HS-5 (cell line): ENCODE measurements at regions not wholly inside any gene's neighbourhood (a gene's known extent, or its start where the extent isn't known, plus 50 kb on each side); places are given as distances from the start of the nearest gene placed in this dataset.

Source experiments
- DNase-seq: peaks from one replicate; pipeline ENCODE4 v3.0.0-alpha.2; 2012; ENCODE audit warnings: low read depth

DNA sequence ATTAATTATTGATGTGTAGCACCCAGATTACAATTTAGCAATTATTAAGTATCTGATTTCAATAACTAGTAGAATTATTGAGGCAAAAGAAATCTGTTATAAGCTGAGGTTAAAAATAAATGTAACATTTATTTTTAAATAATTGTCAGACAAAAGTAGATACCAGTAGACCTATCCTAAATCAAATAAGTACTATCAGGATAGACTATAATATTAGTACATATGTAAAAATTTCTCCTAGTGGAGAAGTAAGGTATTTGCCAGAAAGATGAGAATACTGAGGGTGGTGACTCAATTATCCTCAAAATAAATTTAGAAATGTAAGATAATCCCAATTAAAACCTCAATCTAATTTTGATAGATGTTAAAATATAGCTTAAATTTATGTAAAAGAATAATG lies 377.8 kb upstream of the CHRM3 start:
- no peak for DNase-seq

DNA sequence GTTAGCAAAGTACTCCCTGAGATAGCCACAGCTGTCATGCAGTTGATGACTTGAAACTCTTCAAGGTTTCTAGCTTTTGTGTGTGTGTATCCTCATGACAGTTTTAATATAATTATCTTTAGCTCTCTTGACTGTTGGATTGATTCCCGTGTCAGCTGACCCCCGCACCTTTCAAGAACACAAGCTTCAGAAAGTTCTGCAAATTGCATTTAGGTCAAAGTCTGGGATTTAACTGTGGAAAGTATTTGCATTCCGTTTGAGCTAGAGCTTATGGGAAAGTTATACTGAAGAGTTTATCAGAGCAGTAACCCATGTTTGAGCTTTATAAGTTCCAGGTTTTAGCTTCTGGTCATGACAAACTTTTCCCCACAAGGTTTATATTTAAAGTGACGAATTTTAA lies 380.1 kb upstream of the CHRM3 start:
- no peak for DNase-seq

DNA sequence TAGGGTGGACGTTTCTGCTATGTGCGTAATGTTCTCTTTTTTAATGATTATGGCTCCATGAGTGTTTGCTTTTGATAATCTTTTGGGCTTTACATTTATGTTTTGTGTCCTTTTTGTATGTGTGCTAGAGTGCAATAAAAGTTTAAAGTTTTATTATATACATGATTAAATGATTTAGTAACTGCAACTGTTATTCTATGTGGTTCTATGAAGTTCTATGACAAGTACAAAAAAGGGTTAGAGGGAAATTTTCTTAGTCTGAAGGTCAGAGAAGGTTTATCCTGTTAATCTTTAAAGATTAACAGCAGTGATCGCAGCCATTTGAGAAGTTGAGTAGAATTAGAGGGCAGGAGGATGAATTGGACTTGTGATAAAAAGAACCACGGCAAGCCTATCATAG lies 386.4 kb upstream of the CHRM3 start:
- no peak for DNase-seq

DNA sequence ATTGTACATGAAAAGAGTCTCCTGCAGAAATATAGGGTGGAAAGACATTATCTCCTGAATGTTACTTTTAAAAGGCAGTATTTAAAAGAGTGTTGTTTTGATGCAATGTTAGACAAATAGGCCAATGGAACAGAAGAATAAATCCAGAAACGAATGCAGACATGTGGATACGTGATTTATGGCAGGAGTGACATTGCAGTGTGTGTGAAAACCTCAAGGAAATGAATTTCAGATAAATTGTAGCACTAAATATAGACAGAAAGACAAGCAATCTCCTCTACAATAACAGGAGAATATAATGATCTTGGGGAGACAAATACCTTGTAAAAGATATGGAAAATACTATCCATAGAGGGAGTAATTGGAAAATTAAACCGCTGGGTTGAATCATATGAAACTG lies 387.8 kb upstream of the CHRM3 start:
- no peak for DNase-seq

DNA sequence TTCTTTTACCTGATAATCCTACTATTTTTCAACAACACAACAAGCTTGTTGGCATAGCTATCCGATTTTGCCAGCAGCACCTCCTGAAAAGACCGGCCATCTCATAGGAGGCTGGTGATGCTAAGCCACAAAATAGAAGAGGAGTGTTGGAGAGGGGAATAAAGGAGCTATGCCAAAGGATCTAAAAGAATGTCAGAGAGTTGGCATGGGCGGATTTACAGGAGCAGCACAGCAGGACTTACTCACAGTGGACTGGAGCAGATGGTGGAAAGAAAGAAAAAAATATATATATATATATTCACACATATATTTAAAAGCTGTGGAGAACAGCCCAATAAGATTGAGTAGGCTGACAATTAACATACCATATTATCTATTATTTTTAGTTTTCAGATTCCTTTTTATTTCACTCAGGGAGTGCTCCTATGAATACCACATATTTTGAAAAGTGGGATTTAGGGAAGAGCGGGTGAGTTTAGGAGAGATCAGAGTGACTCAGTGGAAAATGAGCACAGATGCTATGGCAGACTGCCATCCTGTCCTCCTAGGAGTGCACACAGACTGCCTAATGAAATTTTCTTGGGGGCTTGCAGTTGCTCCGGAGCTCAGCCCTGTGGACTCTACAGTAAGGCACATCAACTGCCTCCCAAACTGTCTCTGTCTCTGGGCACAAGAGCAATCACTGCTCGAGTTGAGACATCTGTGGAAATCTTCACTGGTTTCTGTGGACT lies 394.4 kb upstream of the CHRM3 start:
- DNase-seq = peak; percentile 23

DNA sequence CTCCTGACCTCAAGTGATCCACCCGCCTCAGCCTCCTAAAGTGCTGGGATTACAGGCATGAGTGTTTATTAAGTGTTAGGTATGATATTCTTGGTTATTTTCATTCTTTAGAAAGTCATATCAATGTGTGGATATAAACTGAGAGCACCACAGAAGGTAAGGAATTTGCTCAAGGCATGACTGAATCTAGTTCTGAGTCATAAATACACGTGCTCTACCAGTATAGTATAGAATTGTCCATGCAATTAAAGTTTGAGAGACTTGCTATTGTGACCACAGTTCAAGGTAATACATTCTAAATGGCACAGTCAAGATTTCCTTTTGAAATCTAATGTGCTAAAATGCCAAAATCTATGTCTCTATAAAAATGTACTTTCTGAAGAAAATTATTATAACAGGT lies 401.1 kb upstream of the CHRM3 start:
- DNase-seq = no peak

DNA sequence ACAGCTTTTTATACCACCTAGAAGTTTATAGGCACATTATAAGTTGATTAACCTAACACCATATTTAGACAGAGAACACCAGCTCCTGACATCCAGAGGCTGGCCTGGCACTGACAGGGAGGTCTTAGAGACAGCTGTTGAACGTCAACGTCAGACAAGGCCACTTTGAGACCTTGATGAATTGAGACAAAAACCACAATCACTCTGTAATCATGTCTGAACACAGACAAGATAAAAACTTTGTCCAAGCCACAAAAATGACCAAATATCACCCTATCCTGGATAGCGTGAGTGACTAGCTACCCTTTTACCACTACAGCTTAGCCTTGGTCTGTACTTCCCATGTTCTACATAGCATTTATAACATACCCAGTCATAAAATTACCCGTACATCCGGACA lies 403.6 kb upstream of the CHRM3 start:
- DNase-seq = no peak

DNA sequence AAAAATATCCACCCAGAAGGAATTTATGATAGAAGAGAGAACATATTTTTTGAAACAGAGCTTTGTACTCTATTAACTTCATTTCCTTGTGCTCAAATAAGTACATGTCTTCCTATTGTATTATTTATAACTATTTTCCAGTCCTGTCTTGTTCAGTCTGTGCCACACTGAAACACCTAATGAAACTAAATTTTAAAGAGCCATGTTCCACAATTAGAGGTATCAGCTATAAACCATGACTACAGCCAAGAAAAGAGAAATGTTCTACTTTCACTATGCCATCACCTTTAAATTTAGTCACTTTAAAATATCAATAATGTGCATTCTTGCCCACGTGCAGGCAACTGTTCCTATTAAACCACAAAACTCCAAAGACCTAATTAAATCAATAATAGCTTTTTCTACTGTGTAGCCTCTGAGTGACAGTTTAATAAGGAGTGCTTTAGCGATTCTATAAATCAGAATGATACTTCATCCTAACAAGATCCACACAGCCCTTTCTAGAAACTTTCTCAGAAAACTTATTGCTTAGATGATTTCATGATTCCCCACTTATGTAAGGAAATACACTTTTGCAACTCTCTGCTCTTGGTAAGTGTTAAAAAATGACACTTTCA lies 404.9 kb upstream of the CHRM3 start:
- no peak for DNase-seq

DNA sequence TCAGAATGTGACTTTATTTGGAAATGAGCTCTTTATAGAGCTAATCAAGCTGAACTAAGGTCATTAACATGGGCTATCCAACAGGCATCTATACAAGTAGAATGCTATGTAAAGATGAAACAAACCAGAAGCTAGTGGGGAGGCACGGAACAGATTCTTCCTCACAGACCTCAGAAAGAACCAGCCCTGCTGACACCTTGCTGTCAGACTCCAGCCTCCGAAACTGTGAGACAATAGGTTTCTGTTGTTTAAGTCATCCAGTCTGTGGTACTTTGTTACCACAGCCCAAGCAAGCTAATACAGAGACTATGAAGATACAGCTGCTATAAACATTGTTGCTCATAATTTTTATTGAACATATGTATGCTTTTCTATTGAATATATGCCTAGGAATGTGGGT lies 406.3 kb upstream of the CHRM3 start:
- no peak for DNase-seq

DNA sequence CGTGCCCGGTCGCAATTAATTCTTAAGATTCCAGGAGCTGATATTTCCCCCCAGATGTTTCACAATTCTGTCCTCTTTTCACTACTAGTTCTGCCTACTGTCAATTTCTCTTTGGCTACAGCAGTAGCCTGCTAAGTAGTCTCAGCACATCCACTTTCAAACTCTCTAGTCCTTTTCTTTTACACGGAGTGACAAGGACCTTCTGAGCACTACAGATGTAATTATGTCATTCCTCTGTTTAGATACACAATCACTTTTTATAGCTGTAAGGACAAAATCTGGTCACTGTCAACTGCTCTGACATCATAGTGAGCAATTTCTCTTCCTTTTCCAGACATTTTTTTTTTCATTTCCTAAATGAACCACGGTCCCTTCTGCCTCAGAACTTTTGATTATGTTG lies 421.7 kb upstream of the CHRM3 start:
- no peak for DNase-seq

DNA sequence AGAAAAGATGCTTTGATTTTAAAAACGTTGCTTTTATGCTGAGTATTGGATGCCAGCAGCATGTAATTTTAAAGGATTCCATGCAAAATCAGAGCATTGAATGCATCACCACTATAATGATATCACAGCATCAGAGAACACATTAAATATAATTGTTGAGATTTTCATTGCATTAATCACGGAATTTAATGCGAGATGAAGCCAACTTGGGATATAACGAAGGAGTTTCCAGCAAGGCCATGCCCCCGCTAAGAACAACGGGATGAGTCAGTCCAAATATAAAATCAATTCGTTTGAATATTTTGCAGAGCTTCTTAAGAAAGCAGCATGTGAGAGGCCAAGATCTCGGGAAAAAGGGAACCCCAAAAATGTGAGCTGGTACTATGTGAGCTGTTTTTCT lies 423.4 kb upstream of the CHRM3 start:
- DNase-seq = no peak

DNA sequence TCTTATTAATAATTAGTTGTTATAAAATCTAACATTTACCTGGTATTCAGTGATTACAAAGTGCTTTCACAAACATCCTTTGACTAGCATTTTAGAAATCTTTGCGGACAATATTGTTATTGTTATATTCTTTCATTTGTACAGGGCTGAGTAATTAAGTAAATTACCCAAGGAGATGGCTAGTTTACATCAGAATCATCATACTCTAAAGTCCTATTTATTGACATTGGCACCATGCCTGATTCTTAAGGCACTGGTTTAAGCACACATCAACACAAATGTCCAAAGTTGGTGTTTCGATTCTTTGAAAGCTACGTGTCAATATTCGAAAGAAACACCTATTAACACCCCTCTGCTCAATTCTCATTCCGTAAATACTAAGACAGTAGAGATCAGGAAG lies 424.6 kb upstream of the CHRM3 start:
- DNase-seq = no peak

DNA sequence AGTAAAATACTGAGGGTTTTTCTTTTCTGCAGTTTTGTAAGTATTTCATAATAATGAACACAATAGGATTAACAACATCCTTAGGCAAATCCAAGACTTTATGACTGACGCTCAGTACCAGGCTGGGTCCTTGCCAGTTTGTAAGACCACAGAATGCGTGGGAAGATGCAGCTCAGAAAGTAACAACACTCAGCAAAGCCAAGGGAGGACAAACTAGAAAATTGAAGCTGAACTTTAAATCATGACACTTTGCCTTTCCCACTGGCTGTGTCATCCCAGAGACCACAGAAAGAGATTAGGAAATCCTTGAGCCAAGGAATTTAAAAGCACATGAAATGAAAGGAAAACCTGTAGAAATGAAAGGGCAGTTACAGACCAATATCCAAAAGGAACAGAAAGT lies 426.3 kb upstream of the CHRM3 start:
- peak; percentile 78 for DNase-seq

DNA sequence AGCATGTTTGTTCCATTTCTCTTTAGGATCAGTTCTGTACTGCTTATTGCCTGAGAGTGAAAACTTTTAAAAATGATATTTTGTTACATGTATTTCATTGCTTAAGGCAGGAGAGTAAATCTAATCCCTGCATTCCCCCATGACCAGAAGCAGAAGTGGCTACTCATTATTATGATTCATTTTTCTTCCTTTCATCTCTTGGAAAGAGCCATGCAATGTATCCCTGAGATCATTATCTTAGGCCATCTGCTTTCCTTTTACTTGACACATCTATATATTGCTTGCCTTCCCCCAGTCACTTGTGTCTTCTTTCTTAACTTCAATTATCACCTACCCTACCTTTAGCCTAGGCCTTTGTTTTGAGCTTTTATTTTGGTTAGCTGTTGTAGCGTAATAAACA lies 430.4 kb upstream of the CHRM3 start:
- no peak for DNase-seq

DNA sequence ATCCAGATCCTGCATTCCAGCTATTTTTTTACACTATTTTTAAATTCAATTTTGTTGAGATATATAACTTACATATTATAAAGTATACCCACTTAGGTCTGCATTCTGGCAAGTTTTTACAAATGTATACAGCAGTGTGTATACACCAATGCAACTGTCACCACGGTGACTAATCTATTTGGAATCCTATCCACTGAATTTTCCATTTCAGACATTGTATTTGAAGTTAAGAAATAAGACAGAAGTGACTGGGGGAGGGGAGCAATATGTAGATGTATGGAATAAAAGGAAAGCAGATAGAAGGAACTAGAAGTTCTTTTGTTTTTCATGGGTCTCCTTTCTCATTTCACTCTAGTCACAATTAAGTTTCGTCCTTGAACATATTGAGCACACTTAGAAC lies 431.5 kb upstream of the CHRM3 start:
- DNase-seq = peak; percentile 65

DNA sequence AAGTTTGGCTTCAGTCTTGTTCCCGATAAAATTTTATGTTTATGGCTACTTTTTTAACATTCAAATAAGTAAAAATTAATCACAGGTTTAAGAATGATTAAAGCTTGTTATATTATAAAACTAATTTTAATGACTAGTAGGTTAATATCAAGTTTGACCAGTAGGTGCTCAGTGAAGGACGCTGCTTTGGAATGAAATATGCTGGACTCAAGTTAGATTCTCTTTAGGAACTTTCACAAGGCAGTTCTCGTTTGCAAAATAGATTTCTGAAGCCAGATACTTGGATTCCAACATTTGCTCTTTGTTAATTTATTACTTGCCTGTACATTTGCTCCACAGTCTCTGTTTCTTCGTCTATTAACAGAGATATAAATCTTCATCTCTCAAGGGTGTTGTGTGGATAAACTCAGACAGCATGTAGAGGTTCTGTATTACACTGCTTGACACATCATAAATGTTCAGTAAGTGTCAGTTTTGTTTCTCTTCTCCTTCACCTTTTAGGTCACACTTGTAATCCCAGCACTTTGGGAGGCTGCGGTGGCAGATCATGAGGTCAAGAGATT lies 432.8 kb upstream of the CHRM3 start:
- no peak for DNase-seq

DNA sequence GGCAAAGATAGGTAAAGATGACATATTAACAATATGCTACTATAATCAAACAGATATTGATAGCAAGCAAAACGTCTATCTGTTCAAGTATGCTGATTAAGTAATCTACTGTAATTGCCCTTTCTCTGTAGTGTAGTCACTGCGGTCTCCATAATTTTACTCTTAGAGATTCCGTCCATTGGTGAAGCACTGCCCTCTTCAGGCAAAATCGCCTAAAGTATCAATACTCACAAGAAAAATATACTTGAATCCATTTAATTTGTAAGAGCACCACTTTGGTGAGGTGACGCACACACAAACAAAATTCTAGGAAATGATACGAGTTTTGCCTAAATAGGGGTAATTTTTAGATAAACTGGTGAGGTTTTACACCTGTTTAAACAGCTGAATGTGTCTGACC lies 434.6 kb upstream of the CHRM3 start:
- peak; percentile 47 for DNase-seq

DNA sequence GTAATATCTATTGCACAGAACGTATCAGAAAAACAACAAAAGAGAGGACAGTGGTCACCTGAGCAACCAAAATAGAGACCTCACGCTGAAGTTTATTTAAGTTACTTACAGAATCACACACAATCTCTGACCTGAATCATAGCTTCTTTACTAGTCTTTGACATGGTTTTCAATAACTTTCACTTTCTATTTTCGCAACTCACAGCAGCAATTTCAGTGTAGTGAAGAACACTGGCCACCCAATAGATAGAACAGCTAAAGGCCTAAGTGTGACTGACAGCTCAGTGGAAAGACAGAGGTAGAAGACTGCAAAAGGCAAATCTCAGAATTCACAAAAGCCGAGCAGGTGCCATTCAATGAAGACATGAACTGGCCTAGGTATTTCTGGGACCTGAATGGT lies 435.6 kb upstream of the CHRM3 start:
- no peak for DNase-seq

DNA sequence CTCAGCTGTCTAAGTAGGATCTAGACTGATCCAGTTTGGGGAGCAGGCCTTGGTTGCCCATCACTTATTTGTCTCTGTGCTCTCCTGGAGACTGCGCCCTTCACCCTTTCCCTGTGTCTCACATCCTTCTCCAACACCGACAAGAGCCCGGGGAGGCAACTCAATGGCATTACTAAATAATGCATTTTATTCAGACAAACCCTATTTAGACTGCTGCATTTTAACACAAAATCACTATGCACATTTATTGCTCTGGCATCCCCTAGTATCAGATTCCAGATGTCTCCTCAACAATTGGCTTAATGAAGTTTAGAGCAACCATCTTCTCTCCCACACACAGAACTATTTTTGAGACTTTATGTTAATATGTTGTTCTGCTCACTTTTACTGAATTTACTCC lies 436.4 kb upstream of the CHRM3 start:
- no peak for DNase-seq

DNA sequence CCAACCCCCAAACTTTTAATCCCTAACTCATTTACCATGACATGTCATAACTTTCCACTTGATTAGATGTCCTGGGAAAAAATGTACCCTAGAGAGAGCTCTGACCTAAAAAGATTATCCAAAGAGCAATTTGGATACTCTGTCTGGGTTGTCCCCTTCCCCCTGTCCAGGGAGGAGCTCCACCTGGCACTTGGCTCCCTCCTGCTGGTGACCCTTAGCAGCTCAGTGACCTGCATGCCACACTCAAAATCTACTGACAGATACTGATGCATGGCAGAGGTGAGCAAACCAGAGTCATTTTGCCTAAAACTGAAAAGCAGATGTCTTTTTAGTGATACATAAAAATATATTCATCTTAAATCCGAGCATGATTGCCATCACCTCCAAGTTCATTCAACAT lies 442.3 kb upstream of the CHRM3 start:
- DNase-seq = no peak

DNA sequence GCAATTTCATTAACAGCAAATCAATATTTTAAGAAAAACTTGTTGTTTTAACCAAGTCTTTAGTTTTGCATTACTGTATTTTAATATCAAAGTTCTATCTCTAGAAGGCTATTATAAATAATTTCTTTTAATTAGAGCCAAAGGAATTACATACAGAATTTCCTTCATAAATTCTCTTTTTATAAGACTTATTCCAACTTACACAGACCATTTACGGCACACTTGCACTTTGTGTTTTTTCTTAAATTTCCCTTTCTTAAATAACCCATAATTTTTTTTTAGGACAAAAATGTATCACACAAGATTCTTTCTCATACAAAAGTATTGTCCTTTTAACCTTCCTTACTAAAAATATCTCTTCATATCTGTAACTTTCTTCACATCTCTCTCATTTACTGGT lies 458.5 kb upstream of the CHRM3 start:
- no peak for DNase-seq

DNA sequence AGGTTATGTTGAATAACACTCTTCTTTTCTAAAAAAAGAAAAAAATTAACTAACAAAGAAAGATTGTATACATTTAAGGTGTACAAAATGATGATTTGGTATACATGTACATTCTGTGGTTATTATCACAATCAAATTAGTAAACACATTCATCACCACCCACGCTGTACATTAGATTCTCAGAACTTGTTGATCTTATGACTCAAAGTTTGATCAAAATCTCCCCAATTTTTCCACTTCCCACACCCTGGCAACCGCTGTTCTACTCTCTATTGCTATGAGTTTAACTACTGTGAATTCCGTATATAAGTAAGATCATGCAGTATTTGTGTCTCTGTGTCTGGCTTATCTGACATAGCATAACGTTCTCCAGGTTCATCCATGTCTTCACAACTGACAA lies 469.5 kb upstream of the CHRM3 start:
- DNase-seq = no peak

DNA sequence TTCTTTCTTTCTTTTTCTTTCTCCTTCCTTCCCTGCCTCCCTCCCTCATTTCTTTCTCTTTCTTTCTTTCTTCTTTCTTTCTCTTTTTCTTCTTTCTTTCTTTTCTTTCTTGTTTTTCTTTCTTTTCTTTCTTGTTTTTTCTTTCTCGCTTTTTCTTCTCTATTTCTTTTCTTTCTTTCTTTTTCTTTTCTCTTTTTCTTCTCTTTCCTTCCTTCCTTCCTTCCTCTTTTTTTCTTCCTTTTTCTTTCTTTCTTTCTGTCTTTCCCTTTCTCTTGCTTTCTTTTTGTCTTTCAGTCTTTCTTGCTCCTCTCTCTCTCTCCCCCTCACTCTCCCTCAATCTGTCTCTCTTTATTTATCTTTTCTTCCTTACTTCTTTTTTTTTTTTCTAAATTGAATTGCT lies 472.0 kb upstream of the CHRM3 start:
- DNase-seq = no peak

DNA sequence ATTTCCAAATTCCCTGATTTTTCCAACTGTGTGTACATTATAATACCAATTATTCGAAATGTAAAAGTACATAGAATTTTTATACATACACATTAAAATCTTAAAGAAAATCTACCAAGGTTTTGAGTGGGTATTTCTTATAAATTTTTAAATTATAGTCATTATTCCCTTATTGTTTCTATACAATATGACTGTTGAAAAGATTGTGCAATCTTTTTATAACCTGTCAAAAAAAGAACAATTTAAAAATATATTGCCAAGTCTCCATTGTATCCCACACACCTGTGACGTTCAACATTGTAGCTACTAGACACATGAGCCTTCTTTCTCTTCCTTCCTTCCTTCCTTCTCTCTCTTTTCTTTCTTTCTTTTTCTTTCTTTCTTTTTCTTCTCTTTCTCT lies 473.2 kb upstream of the CHRM3 start:
- no peak for DNase-seq
